Effector memory CD8-positive, alpha-beta T cell (primary cell): ENCODE measurements at regions not wholly inside any gene's neighbourhood (a gene's known extent, or its start where the extent isn't known, plus 50 kb on each side); places are given as distances from the start of the nearest gene placed in this dataset.

Experiments
- ATAC-seq: fragments of 150-1000 bp; cut with Tn5 transposase; replicated peaks from 2 replicates; pipeline ENCODE4 v1.10.0; 2021; ENCODE audit warnings: mild to moderate bottlenecking, moderate library complexity
- DNase-seq, 3 experiments: peaks; one replicate each; pipeline ENCODE4 v3.0.0; 2021
- H3K27ac Mint-ChIP-seq, 2 donors: one replicate each; pipeline ENCODE4 v1.8.0; 2022; ENCODE audit warnings: mild to moderate bottlenecking in 2 of 2, mixed read lengths in 2 of 2, moderate library complexity in 2 of 2
- H3K27me3 Mint-ChIP-seq, 2 donors: one replicate each; pipeline ENCODE4 v1.8.0; 2022; ENCODE audit warnings: mixed read lengths in 2 of 2
- H3K36me3 Mint-ChIP-seq: one replicate; pipeline ENCODE4 v1.8.0; 2022; ENCODE audit warnings: mild to moderate bottlenecking, moderate library complexity, mixed read lengths; ENCODE audit not compliant: insufficient read depth
- H3K4me1 Mint-ChIP-seq, 2 donors: one replicate each; pipeline ENCODE4 v1.8.0; 2022; ENCODE audit warnings: low read depth in 2 of 2, mixed read lengths in 2 of 2
- H3K4me3 Mint-ChIP-seq, 2 donors: one replicate each; pipeline ENCODE4 v1.8.0; 2022; ENCODE audit warnings: mild to moderate bottlenecking in 2 of 2, mixed read lengths in 2 of 2, moderate library complexity in 2 of 2
- H3K9me3 Mint-ChIP-seq, 2 donors: one replicate each; pipeline ENCODE4 v1.8.0; 2022; ENCODE audit warnings: mixed read lengths in 2 of 2

DNA sequence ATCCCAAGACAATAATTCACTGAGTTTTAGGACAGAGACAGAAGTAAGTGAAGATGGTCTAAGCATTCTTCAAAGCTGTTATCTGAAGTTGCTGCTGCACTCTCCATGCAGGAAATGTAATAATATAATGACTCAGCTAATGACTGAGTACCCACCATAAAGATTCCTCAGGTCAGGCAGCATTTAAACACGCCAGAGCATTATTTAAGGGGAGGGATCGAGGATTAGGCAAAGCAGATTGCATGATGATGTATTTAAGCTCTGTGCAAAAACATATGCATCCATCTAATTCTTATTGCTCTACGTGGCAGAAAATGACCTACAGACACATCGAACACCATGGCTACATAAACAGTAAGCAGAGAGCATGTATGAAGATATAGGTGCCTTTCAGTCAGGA, 216.4 kb downstream of the UNC5CL start:
- H3K4me3 Mint-ChIP-seq, result no peak overlapping the region
- H3K27ac Mint-ChIP-seq, result no peak overlapping the region
- H3K36me3 Mint-ChIP-seq, result no peaks in the 10 kb centered on the region
- ATAC-seq (no peak), DNase-seq (no peak)
- H3K9me3 Mint-ChIP-seq, result no peaks in the 10 kb centered on the region
- peaks cover 0 to 68% of the 10 kb centered on the region in 2 donors for H3K27me3 Mint-ChIP-seq
- no peaks in the 10 kb centered on the region for H3K4me1 Mint-ChIP-seq

DNA sequence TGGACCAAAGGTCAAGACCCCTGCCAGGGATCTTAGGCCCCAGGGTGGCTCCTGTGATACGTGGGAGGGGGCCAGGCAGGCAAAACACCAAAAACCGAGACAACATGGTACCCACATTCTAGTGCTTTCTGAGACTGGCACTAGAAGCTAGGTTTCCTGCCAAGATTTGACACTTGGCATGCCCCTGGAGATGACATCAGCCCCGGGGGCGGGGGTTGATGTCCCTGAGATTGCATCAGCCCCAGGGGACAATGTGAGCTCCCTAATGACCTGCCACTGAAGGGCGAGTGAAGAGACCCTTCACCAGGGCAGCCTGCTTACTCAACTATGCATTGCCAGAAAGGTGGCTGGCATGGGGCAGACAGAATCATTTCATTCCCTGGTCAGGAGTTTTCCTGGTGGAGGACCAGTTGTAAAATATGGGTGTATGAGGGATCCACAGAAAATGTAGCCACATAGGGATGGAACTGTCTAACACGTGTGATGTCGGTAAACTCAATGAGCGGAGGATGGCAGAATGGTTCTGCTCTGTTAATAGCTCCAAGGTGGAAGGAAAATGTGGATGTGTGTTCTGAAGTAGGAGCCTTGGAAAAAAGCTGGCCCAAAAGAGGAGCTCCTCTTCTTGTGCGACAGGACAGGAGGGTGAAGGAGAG, 219.7 kb downstream of the UNC5CL start:
- H3K36me3 Mint-ChIP-seq, result no peaks in the 10 kb centered on the region
- H3K27ac Mint-ChIP-seq, result no peak overlapping the region
- no peaks in the 10 kb centered on the region for H3K9me3 Mint-ChIP-seq
- H3K4me1 Mint-ChIP-seq, result no peaks in the 10 kb centered on the region
- H3K4me3 Mint-ChIP-seq, result no peak overlapping the region
- H3K27me3 Mint-ChIP-seq, result peaks cover 0 to 57% of the 10 kb centered on the region in 2 donors
- no peak for ATAC-seq
- DNase-seq, result no peak

DNA sequence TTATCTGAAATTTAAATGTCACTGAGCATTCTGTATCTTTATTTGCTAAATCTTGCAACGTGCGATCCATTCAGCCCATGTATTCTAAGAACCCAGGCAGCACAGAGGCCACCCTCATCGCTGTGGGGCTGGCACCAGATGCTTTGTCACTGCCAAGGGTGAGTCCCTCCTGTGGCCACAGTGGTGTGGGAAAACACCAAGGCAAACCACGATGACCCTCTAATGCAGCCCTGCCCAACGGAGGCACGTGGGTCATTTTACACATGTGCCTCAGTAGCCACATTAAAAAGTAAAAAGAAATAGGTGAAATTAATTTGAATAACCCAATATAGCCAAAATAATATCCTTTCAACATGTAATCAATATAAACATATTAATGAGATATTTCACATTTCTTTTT, 221.7 kb downstream of the UNC5CL start:
- H3K27ac Mint-ChIP-seq, result no peak overlapping the region
- DNase-seq, result no peak
- H3K9me3 Mint-ChIP-seq, result no peaks in the 10 kb centered on the region

DNA sequence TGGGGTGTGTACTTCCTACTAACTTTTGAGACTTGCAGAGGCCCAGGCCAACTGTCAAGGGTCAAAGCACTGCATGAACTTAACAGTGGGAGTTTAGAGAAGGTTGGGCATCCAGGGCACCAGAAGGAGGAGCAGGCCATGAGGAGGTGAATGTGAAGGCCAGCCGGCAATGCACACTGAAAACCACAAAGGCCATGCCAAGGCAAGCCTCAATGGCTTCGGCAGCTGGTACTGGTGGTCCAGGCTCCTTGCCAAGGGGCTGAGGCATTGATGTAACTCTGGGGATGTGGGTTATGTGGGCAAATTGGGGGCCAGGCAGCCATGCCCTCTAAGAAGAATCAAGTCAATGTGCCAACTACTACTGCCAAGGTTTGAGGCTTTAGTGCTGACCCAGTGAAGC, 222.4 kb downstream of the UNC5CL start:
- DNase-seq (no peak), ATAC-seq (no peak)
- Mint-ChIP-seq H3K27ac (no peak overlapping the region), H3K4me3 (no peak overlapping the region), H3K9me3 (no peaks in the 10 kb centered on the region), H3K4me1 (no peaks in the 10 kb centered on the region), H3K27me3 (peaks cover 0 to 35% of the 10 kb centered on the region in 2 donors), H3K36me3 (no peaks in the 10 kb centered on the region)

More for the DNA sequence above, 221.7 kb downstream of the UNC5CL start:
- H3K4me1 Mint-ChIP-seq, result no peaks in the 10 kb centered on the region
- H3K4me3 Mint-ChIP-seq, result no peak overlapping the region
- no peak for ATAC-seq
- H3K27me3 Mint-ChIP-seq, result peaks cover 0 to 40% of the 10 kb centered on the region in 2 donors
- H3K36me3 Mint-ChIP-seq, result no peaks in the 10 kb centered on the region

DNA sequence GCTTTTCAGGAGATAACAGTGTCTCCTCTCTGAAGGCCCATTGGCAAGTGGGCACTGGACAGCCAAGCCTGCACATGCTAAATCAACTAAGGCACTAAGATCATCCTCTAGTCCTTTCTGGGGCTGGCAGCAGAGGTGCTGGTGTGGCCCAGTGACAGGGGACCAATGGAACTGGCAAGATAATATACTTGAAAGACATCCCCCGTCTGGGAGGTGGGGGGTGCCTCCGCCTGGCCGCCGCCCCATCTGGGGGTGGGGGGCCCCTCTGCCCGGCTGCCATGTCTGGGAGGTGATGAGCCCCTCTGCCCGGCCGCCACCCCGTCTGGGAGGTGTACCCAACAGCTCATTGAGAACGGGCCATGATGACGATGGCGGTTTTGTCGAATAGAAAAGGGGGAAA, 223.3 kb downstream of the UNC5CL start:
- Mint-ChIP-seq H3K27ac (no peak overlapping the region), H3K27me3 (peaks cover 0 to 26% of the 10 kb centered on the region in 2 donors), H3K36me3 (no peaks in the 10 kb centered on the region), H3K4me3 (no peak overlapping the region), H3K9me3 (no peaks in the 10 kb centered on the region), H3K4me1 (no peaks in the 10 kb centered on the region)
- DNase-seq (no peak), ATAC-seq (no peak)

DNA sequence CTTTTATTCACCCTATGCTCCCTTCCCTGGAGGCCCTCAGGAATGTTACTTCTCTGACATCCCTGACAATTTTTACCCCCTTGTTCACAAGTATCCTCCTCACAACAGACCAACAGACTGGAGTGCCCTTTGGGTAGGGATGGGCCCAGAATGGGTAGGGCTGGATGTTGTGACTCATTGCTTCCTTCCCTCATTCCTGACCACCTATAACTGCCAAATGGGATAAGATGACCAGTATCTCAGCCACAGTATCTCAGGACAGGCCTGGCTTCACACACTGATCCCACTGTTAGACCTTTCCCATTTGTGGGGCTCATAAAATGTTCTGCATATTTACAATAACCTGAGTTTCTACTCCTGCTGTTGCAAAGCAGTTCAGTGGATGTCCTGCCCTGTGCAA, 223.0 kb upstream of the LRFN2 start:
- no peak overlapping the region for H3K27ac Mint-ChIP-seq
- no peak overlapping the region for H3K4me3 Mint-ChIP-seq
- peaks cover 0 to 12% of the 10 kb centered on the region in 2 donors for H3K27me3 Mint-ChIP-seq
- no peaks in the 10 kb centered on the region for H3K36me3 Mint-ChIP-seq
- no peaks in the 10 kb centered on the region for H3K4me1 Mint-ChIP-seq
- DNase-seq (no peak), ATAC-seq (no peak)
- no peaks in the 10 kb centered on the region for H3K9me3 Mint-ChIP-seq

DNA sequence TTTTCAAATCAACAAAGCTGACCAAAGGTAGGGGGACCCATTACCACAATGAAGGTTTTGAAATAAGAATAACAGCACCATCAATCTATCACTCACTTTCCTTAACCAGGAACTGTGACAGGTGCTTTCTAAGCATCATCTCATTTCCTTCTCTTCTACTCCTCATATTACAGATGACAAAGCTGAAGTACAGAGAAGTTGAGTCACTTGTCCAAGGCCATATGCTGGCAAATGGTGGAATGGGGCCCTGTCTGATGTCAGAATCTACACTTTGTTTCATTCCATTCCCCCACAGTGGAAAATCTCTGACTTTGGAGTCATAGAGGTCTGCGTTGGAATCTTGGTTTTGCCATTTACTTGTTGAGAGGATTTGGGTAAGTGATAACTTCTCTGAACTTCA, 222.5 kb upstream of the LRFN2 start:
- Mint-ChIP-seq H3K9me3 (no peaks in the 10 kb centered on the region), H3K27ac (no peak overlapping the region), H3K36me3 (no peaks in the 10 kb centered on the region), H3K4me3 (no peak overlapping the region), H3K4me1 (no peaks in the 10 kb centered on the region), H3K27me3 (peaks cover 0 to 12% of the 10 kb centered on the region in 2 donors)
- ATAC-seq, result no peak
- DNase-seq, result no peak

DNA sequence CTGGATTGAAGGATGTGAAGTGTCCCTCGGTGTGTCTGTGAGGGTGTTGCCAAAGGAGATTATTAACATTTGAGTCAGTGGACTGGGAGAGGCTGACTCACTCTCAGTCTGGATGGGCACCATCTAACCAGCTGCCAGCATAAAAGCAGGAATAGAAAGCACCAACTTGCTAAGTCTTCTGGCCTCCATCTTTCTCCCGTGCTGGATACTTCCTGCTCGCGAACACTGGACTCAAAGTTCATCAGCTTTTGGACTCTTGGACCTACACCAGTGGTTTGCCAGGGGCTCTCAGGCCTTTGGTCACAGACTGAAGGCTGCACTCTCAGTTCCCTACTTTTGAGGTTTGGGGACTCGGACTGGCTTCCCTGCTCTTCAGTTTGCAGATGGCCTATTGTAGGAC, 220.3 kb upstream of the LRFN2 start:
- Mint-ChIP-seq H3K4me1 (peaks cover 0 to under 1% of the 10 kb centered on the region in 2 donors), H3K9me3 (no peaks in the 10 kb centered on the region), H3K27me3 (peaks cover 0 to 12% of the 10 kb centered on the region in 2 donors), H3K4me3 (no peak overlapping the region), H3K27ac (no peak overlapping the region), H3K36me3 (no peaks in the 10 kb centered on the region)
- no peak for ATAC-seq
- DNase-seq, result no peak

DNA sequence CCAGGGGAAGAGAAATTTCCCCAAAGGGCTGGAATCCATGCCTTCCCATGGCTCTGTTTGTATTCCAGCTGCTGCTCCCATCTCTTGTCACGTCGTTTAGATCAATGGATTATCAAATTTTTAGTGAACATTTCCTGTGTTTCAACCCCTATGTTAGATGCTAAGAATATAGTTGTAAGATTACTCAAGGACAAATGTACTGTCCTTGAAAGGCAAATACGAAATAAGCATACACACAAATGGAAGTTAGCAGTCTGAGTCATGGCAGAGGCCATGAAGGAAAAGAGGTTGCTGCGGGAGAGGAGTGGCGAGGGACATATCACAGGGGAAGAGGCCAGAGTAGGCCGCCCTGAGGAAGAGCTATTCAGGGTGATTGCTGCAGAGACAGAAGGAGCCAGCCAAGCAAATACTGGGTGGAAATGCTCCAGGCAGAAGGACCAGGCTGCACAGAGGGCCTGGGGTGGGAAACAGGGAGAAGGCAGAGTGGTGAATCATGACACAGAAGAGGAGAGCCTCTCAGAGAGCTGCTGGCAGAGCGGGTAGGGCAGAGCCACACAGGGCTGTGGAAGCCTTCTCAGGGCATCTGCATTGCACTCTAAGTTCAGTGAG, 219.2 kb upstream of the LRFN2 start:
- Mint-ChIP-seq H3K36me3 (no peaks in the 10 kb centered on the region), H3K27me3 (peaks cover 0 to 12% of the 10 kb centered on the region in 2 donors), H3K9me3 (no peaks in the 10 kb centered on the region), H3K4me3 (no peak overlapping the region), H3K27ac (no peak overlapping the region), H3K4me1 (peaks cover 5% of the 10 kb centered on the region in 2 donors)
- no peak for DNase-seq
- ATAC-seq, result no peak

DNA sequence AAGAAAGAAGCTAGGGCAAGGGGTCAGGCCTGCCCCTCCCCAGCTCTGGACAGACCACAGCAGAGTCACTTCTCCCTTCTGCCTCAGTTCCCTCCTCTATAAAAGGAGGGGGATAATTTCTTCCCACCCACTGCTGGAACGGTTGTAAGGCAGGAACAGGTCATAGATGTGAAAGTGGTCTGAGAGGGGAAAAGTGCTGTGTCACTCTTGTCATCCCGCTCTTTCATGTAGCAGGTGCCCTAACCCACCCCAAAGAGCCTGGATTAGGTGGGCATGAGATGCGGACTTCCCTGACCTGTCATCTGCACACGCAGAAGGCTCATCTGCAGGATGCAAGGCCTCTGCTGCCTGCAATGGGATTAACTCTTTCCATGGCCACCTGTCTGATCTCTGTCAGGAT, 218.2 kb upstream of the LRFN2 start:
- no peak overlapping the region for H3K4me3 Mint-ChIP-seq
- no peak overlapping the region for H3K27ac Mint-ChIP-seq
- no peaks in the 10 kb centered on the region for H3K36me3 Mint-ChIP-seq
- peaks cover 0 to 12% of the 10 kb centered on the region in 2 donors for H3K27me3 Mint-ChIP-seq
- H3K9me3 Mint-ChIP-seq, result no peaks in the 10 kb centered on the region
- ATAC-seq, result no peak
- no peak for DNase-seq
- H3K4me1 Mint-ChIP-seq, result peaks cover 5% of the 10 kb centered on the region in 2 donors

DNA sequence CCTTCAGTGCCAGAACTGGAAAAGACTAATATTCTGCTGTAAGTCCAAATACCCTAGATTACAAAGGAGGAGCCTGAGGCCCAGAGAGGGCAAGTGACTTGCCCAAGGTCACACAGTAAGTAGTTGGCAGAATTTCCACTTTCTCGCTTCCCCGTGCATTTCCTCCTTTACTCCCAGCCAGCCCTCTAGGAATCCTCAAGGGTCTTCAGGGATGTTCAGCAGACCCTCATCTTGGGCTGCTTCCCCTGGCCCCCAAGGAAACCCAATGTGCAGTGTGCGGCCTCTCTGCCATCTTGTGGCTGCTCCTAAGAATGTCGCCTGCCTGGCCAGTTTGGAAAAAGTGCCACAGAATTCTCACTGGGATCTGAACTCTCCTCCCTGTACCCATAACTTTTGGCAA, 217.7 kb upstream of the LRFN2 start:
- Mint-ChIP-seq H3K9me3 (no peaks in the 10 kb centered on the region), H3K4me1 (peaks cover 5% of the 10 kb centered on the region in 2 donors), H3K36me3 (no peaks in the 10 kb centered on the region), H3K27ac (no peak overlapping the region), H3K27me3 (peaks cover 0 to 14% of the 10 kb centered on the region in 2 donors), H3K4me3 (no peak overlapping the region)
- no peak for ATAC-seq
- no peak for DNase-seq

DNA sequence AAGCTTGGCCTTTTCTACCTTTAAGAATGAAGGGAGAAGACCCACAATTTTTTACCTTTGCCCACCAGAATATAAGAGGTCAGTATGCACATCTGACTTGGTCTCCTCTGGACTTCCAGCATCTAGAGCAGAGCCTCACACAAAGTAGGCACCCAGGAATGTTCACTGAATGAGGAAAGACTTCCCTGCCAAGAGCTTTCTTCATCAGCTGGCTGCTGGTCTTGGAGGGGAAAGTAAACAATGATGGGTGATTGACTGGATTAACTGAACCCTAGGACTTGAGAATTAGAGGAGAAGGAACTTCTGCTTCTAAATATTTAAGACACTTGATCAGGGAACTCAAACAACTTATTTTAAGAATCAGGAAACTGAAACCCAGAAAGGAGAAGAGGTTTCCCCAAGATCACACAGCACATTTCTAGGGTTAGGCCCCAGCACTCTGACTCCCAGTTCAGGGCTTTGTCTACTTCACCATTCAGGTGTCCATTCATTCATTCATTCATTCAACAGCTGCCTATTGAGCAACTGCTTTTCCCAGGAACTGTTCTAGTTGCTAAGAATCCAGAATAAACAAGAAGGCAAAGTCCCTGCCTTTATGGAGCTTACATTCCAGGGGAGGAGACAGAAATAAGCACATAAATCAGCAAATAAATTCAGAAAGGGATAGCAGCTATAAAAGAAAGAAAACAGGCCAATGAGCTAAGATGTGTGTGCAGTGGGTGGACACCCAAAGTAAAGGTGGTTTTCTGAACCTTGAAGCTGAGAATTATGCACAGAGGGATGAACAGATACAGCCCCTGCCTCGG, 216.9 kb upstream of the LRFN2 start:
- no peak for DNase-seq
- ATAC-seq, result no peak
- Mint-ChIP-seq H3K4me1 (peaks cover 5 to 7% of the 10 kb centered on the region in 2 donors), H3K27ac (no peak overlapping the region), H3K36me3 (no peaks in the 10 kb centered on the region), H3K27me3 (peaks cover 0 to 22% of the 10 kb centered on the region in 2 donors), H3K9me3 (no peaks in the 10 kb centered on the region), H3K4me3 (no peak overlapping the region)

DNA sequence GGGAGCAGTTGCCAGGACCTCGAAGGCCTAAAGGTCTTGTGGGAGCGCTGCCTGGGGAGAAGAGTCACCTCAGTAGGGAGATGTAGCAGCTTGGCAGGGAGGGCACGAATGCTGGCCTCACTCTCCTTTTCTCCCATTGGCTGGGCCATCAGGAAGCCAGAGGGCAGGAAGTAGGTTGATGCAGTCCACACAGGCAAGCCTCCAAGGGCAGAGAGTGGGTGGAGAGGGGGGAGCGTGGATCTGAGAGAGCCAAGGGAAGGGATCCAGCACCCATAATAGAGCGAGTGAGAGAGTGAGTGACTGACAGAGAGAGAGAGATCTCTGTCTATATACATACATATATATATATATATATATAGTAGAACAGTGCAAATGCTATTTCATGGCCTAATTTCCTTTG, 215.3 kb upstream of the LRFN2 start:
- H3K36me3 Mint-ChIP-seq, result no peaks in the 10 kb centered on the region
- H3K4me3 Mint-ChIP-seq, result no peak overlapping the region
- no peak for ATAC-seq
- H3K9me3 Mint-ChIP-seq, result no peaks in the 10 kb centered on the region
- peak overlapping the region in 1 of 2 donors; percentile 15 for H3K27ac Mint-ChIP-seq
- peaks cover 5 to 7% of the 10 kb centered on the region in 2 donors for H3K4me1 Mint-ChIP-seq
- peaks cover 7 to 38% of the 10 kb centered on the region in 2 donors for H3K27me3 Mint-ChIP-seq
- no peak for DNase-seq
